Hematopoietic multipotent progenitor cell (in vitro differentiated cells): ENCODE measurements at regions not wholly inside any gene's neighbourhood (a gene's known extent, or its start where the extent isn't known, plus 50 kb on each side); places are given as distances from the start of the nearest gene placed in this dataset.
"Not testable (repeated sequence)": the region's sequence is repeated elsewhere in the genome, so short reads cannot be mapped to it uniquely, and the experiment has no call there.

Experiments used
- DNase-seq, 3 donors: peaks; one replicate each; pipeline ENCODE4 v3.0.0-alpha.2; 2011 to 2015; ENCODE audit warnings: low read depth in 2 of 3, low spot score in 2 of 3

DNA sequence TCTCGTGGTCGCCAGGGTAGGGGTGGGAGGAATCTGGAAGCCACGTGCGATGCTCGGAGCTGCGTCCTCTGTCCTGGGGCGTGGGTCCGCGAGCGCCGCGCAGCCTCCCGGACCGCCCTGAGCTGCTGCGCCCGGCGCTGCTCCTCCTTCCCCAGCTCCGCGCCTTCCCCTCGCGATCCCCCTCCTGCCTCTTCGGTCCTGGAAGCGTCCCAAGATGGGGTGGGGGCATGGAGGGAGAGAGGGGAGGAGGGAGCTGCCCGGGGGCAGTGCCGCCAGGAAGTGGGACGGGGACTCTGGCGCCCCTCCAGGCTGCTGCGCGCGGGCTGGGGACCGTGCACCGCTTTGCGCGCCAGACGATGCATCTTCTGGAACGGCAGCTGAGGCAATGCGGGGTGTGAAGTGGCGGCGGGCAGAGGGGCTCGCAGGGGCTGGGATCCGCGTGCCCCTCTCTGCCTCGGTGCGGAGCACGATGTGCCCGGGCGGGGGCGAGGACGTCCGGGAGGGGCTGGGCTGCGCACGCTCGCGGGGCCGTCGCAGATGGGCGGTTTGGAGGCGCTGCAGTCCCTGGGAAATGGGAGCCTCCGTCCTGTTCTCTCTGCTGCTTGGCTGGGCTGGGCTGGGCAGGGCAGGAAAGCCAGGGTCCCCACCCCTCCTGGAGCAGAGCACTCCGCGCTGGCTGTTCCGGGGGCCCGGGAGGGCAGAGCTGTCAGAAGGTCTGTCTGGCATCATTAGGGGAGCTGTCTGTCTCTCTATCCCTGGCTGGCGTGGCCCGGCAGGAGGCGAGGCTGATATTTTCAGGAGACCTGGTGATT lies 388.0 kb downstream of the SEC14L1 start:
- peak in 1 of 3 donors; percentile 30 for DNase-seq

DNA sequence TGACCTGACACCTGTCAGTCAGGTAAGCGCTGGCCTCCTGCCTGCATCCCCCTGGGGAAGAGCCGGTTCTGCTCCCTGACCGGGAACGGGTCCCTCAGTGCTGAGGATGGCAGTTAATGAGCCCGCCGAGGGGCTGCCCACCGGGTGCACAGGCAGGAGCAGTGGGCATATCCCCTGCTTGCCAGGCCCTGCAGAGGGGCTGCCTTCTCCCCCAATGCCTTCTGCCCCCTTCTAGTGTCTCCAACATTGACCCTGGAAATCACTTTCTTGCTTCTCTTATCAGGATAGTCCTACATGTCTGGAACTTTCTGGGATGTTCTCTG lies 388.5 kb downstream of the SEC14L1 start:
- no peak for DNase-seq

DNA sequence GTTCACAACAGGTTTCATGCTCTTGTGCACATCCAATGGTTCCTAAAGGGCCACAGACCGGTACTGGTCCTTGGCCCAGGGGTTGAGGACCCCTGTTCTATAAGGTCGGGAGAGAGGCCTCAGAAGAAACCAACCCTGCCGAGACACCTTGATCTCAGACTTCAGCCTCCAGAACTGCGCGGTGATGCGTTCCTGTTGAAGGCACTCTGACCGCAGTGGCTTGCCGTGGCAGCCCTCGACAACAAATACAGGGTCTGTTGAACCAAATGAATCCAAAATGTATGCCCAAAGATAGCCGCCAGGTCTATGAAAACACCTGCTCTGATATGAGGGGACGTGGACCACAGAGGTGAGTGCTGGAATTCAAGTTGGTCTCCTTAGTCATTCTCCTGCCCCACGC lies 389.8 kb downstream of the SEC14L1 start:
- no peak for DNase-seq

DNA sequence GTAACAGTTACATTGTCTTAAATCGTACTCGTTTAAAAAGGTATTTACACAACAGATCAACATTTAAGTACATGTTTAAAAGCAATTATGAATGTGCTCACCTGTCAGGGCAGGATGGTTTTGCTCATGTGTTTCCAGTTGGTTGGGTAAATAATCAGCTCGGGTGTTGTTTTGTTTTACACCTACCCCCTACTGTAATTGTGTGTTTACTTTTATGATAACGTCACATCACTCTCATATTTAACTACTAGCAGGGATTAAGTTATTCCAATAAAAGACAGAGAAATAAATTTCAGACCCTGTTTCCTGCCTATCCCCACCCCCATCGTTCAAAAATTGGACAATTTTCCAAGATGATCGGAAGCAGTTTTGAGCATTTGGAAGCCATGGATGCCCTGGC lies 390.2 kb downstream of the SEC14L1 start:
- DNase-seq = no peak

DNA sequence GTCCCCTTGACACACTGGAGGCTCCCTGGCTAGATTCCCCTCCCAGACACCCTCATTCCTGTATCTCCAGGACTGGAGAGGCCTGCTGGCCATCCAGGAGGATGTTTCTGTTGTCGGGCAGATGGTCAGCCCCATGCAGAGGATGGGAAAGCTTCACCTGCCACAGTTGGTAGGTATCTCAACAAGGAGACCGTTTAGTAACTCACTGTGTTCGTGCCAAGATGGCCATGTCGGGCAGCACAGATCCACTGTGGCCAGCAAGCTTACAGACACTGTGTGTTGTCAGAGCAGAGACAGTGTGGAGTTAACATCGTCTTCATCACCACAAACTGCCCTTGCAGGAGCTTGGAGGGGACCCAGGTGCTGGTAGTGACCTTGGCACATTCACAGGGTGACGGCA lies 390.9 kb downstream of the SEC14L1 start:
- DNase-seq = no peak

DNA sequence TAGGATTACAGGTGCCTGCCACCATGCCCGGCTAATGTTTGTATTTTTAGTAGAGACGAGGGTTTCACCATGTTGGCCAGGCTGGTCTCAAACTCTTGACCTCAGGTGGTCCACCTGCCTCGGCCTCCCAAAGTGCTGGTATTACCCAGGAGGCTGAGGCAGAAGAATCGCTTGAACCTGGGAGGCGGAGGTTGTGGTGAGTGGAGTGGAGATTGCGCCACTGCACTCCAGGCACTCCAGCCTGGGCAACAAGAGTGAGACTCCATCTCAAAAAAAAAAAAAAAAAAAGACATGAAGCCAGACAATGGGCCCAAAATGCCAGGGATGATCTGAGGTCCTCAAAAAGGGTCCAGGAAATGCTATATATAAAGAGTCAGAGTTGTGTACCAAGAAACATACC lies 392.9 kb downstream of the SEC14L1 start:
- not testable (repeated sequence) for DNase-seq

DNA sequence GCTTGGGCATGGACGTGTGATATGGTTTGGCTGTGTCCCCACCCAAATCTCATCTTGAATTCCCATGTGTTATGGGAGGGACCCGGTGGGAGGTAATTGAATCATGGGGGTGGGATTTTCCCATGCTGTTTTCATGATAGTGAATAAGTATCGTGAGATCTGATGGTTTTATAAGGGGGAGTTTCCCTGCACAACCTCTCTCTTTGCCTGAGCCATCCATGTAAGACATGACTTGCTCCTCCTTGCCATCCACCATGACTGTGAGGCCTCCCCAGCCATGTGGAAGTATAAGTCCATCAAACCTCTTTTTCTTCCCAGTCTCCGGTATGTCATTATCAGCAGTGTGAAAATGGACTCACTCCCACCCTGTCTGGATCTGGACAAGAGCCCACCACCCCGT lies 393.4 kb downstream of the SEC14L1 start:
- no peak for DNase-seq

DNA sequence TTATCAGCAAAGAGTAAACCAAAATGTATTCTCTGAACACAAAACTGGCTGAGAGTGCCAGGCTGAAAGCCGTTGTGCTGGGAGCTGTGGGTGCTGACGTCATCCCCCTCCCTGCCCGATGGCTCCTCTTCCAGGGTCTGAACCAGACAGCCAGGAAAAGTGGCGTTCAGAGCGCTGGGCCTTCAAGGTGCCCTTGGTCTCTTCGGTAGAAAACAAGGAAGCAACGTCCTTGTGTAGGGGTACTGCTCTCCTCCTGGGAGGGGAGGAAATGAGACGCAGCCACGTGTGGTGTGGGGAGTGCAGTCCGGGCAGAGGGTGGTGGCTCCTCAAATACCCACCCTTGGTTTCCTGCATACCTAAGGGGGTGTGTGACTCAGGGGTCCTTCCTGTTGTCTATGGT lies 394.7 kb downstream of the SEC14L1 start:
- no peak for DNase-seq

DNA sequence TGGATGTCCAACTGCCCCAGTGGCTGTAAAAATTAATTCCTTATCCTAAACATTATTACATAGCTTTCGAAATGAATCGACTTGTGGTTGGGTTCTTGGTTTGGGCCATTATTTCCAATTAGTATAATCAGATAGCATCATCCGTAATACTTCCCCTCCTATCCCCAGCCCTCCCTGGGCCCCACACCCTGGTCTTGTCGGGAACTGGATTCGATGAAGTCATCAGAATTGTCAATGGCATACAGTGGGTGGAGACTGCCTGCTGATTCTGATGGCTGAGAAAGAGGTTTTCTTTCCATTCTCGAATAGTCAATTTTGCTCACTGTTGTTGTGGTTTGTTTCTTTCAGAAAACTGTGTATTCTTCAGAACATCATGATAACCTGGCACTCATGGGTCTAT lies 395.1 kb downstream of the SEC14L1 start:
- DNase-seq = no peak

DNA sequence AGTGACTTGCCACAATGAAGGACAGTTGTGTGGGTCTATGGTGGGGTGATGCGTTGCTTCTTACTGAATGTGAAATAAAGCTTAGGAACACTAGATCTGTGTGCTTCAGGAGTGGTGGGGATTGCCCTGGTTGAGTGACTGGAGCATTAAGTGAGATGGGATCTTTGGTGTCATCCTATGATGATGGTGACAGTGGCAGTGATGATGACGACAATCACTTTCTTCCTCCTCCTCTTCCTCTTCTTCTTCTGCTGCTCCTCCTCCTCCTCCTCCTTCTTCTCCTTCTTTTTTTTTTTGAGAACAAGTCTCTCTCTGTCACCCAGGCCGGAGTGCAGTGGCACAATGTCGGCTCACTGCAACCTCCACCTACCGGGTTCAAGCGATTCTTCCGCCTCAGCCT lies 396.8 kb downstream of the SEC14L1 start:
- no peak for DNase-seq

DNA sequence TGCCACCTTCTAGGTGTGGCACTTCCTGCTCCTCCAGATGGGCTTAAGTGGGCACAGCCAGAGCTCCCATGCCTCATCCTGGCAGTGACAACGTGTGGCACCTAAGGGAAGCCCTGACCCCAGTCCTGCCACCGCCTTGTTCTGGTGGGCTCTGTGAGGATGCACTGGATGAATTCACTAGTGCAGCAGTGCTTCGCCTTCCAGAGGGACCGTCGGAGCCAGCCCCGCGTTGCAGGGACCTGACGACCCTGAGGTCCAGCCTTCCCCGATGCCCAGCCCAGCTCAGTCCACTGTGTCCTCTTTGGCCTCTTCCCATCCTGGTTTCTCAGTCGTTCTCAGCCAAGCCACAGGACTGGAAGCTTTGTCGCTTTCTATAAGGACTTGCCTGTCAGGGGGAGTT lies 399.8 kb downstream of the SEC14L1 start:
- DNase-seq = no peak

DNA sequence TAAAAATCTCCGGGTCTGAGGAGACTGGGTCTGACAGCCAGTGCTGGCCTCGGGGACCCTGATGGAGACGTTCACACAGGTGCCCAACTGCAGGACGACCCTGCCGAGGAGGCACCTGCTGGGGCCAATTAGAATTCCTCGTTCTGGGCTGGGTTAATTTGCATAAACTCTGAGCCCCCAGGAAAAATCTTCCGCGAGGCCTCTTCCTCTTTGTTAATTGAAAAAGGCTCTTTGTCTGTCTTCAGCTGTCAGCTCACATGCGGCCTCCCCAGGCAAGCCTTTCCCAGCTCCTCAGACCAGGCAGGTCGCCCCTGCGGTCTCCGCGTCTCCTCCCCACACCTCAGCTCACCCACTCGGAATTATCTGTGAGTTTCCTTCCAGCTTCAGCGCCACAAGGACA lies 400.2 kb downstream of the SEC14L1 start:
- DNase-seq = no peak

DNA sequence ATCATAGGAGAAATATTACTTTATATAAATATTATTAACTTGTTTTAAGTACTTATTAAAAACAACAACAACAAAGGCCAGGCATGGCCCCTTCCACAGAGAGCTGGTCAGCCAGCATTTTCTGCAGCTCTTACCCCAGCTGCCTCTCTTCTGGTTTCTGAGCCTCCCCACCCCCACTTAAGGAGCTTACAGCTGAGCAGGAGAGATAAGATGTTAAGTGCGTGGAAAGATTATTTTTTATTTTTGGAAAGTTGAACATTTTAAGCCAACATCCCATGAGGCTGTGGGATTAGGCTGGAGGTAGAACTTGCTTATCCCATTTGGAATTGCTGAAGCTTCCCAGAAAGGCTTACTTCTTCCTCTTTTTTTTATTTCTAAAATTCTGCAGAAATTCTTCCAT lies 401.2 kb downstream of the SEC14L1 start:
- DNase-seq = no peak

DNA sequence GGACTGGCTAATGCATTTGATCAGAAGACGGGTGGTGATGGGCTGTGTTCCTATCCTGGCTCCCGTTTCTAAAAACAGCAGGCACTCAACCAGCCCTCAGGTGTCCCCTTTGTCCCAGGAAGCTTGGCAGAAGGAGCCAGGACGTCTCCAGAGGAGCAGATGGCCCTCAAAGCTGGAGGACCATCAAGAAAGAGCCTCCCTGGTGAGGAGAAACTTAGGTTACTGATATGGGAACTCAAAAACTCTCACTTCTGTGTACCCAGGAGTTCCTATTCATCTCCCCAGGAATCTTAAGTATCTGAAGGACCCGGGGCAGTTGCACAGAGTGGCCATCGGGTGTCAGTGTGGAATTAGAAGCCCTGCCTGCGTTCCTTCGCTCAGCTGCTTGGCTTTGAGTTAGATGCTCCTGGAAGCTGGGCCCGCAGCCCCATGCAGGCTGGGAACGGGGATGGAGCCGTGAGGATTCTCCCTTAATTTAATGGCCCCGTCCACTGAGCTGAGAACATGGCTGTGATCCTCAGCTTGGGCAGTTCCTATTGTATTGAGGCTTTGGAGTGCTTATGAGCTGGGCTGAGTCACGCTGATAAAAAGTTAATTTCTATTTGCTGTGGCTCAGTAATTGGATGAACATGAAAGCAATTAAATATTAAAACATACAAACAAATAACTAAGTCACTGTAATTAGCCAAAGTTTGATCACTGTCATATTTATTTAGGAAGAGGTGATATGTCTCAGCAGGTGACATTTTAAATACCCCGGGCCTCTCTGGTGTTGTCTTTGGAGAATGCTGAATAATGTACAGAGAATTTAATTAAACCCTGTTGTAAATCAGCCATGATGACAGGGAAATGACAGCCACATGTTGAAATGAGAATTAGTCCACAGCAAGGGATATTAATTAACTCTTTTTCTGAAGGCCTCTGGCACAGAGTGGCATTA lies 402.1 kb downstream of the SEC14L1 start:
- peak; percentile 28 to 82 (median 69) for DNase-seq

DNA sequence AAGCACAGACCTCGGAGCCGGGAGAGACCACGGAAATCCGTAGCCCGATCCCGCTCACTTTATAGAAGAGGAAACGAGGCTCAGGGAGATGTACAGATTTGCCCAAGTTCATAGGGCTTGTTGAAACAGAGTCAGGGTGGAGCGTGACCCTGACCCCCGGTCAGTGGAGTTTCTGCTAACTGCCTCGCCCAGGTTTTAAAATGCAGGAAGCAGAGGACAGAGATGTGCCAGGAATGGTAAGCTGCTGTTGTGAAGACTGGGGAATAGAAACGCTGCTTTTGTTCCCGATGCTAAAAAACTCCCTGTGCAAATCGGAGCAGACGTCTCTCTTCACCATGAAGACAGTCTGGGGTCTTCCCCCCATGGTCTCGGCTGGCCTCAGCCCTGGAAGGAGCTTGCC lies 403.0 kb downstream of the SEC14L1 start:
- DNase-seq = no peak

DNA sequence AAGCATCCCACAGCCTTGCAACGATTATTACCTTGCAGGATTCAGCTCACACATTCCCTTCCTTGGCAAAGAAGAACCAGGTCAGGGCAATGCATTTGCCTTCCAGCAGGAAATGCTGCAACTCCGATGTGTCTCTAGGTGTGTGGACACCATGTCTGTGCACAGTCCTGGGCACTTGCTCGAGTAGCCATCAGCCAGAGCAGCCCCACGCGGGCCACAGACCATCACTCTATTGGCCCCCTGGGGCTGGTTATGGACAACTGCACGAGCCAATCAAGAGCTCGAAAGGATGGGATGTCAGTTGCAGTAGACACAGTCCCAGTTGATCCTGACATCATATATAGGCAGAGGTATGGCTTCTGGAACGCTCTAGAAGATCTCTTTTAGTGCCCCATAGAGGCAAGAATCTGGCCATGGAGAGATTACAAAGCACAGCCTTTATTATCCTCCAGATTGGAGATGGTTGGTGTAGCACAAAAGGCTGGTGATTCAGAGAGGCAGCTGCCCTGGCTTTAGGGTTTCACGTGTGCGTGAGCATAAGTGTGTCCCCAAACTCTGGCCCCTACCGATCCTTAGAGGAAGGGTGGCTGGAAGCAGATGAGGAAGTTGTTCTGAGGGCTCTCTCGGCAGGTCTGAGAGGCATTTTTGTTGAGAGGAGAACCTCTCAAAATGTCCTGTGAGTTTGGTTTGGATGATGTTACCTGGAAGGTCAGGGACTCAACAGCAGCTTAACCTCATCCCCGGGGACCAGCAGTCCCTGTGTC lies 403.8 kb downstream of the SEC14L1 start:
- peak in 1 of 3 donors; percentile 50 for DNase-seq

DNA sequence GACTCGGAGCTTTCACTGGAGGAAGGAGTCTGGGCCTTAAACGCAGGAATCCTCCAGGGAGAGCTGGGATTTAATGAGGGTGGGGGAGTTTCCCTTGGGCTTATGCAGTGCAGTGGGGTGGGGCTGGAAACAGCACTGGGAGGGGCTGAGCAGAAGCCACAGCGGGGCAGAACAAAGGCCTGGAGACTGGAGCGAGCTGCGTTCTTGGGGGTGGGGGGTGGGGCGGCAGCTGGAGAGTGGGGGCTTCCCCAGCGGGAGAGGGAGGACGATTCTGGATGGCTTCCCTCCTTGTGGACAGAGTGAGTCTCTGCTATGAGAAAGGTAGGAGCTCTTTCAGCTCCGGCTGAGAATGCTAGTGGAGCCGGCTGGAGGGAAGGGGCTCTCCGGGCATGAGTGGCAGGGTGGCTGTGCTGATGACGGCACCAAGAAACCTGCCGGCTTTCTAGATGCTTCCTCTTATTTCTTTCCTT lies 406.0 kb downstream of the SEC14L1 start:
- DNase-seq = peak in 1 of 3 donors; percentile 39

DNA sequence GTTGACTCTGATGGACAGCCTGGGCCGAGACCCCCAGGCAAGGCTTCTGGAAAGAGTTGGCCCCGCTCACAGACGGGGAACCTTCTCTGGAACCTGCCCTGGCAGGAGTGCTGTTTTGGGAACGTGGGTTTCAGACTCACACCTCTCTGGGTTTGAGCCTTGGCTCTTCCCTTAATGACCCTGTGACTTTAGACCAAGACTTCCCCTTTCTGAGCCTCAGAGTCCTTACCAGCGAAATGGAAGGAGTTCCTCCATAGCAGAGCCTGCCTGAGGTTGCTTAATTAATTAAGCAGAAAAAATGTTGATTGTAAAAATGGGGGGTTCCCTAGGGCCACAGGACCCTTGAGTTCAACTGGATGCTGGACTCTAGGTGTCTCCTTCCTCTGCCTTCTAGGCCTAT lies 408.2 kb downstream of the SEC14L1 start:
- DNase-seq = peak in 1 of 3 donors; percentile 74

DNA sequence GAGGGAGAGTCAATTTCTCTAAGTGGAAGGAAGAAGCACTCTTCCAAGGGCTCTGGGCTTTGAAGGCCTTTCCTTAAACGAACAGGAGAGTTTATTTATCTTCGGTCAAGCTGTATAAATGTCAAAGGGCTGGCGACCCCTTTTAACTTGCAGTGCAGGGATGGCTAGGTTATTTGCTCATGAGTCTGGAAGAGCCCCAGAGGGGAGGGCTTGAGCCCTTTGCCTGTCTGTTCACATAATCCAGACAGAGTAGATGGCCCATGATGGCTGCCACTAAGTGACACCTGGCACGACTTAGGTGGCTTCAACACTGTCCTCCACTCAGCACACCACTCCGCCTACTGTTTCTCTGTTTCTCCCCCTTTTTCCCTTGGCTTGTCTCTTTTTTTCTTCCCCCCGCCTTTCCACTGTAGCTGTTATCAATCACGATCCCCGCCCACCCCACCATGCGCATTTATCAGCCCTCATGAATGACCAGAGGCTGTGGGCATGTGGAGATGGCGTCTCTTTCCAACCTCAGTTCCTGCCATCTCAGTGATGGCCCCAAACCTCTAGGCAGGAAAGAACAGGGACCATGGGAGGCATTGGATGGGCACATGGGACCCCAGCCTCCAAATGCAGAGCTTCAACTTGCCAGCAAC lies 408.7 kb upstream of the TNRC6C start:
- DNase-seq = no peak

DNA sequence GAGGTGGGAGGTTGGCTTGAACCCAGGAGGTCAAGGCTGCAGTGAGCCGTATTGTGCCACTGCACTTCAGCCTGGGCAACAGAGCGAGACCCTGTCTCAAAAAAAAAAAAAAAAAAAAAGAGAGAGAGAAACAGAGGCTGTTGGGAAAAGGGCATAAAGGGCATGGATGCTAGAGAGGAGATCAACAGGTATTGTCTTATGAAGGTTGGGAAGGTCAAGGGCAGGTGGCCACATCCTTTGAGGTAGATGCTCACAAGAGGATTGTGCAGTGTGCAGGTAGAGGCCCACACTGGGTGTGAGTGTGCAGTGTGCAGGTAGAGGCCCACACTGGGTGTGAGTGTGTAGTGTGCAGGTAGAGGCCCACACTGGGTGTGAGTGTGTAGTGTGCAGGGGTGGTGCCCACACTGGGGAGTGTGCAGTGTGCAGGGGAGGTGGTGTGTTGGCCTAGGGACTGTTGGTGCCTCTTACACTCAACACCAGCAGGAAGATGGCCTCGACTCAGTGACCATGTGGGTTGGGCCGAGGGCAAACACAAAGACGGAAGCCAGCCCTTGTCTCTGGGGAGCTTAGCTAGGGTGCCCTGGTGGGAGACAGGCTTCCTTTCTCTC lies 404.9 kb upstream of the TNRC6C start:
- no peak for DNase-seq
